Duodenal mucosa (tissue), 2 donors: ENCODE measurements at regions not wholly inside any gene's neighbourhood (a gene's known extent, or its start where the extent isn't known, plus 50 kb on each side); places are given as distances from the start of the nearest gene placed in this dataset.
"Not testable (repeated sequence)": the region's sequence is repeated elsewhere in the genome, so short reads cannot be mapped to it uniquely, and the experiment has no call there.

Source experiments
- H3K27ac ChIP-seq: one replicate; pipeline ENCODE4 v1.7.0; 2013; ENCODE audit warnings: low read depth, low read length
- H3K27me3 ChIP-seq, 2 donors: one replicate each; pipeline ENCODE4 v1.7.0; 2013; ENCODE audit warnings: low read length in 2 of 2, control low read depth in 1 of 2; ENCODE audit not compliant: insufficient read depth in 2 of 2, control insufficient read depth in 1 of 2
- H3K36me3 ChIP-seq, 2 donors: one replicate each; pipeline ENCODE4 v1.7.0; 2013; ENCODE audit warnings: low read length in 2 of 2, control low read depth in 1 of 2; ENCODE audit not compliant: insufficient read depth in 2 of 2, control insufficient read depth in 1 of 2
- H3K4me1 ChIP-seq, 2 donors: one replicate each; pipeline ENCODE4 v1.7.0; 2013; ENCODE audit warnings: low read length in 2 of 2, control low read depth in 1 of 2; ENCODE audit not compliant: insufficient read depth in 2 of 2, control insufficient read depth in 1 of 2
- H3K4me3 ChIP-seq, 2 donors: one replicate each; pipeline ENCODE4 v1.7.0; 2013; ENCODE audit warnings: low read length in 2 of 2, low read depth in 1 of 2
- H3K9ac ChIP-seq, 2 donors: one replicate each; pipeline ENCODE4 v1.7.0; 2013; ENCODE audit warnings: low read length in 2 of 2, low read depth in 1 of 2
- H3K9me3 ChIP-seq, 2 donors: one replicate each; pipeline ENCODE4 v1.7.0; 2013; ENCODE audit warnings: low read length in 2 of 2, control low read depth in 1 of 2; ENCODE audit not compliant: control insufficient read depth in 1 of 2

GRCh38 chr9:73896061-73896460 lies 601.1 kb upstream of the RORB start:
- Histone ChIP-seq H3K4me1 (no peaks in the 10 kb centered on the region), H3K9ac (no peak overlapping the region), H3K4me3 (no peak overlapping the region), H3K27me3 (no peaks in the 10 kb centered on the region), H3K9me3 (no peaks in the 10 kb centered on the region), H3K27ac (no peak overlapping the region), H3K36me3 (no peaks in the 10 kb centered on the region)

GRCh38 chr9:73906671-73907070 lies 590.5 kb upstream of the RORB start:
- no peaks in the 10 kb centered on the region for H3K36me3 ChIP-seq
- no peak overlapping the region for H3K4me3 ChIP-seq

DNA sequence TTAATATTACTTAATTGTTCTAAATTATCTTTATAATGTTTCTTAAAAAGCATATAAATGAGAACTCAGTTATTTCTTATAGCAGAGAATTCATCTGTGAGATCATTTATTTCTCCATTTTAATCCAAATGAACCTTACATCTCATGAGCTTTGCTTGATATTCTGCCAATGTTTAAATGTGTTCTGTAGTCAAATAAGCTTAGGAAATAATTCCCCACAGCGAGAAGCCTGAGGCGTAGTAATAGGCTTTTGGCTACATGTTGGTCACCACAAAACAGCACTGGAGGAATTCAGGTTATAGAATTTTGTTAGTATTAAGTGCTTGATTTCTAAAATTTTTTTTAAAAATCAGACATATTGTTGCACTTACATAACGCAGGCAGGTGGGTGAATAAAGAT lies 585.3 kb upstream of the RORB start:
- H3K36me3 ChIP-seq: no peaks in the 10 kb centered on the region
- no peak overlapping the region for H3K4me3 ChIP-seq
- no peak overlapping the region for H3K9ac ChIP-seq
- H3K27me3 ChIP-seq: no peaks in the 10 kb centered on the region
- H3K4me1 ChIP-seq: no peaks in the 10 kb centered on the region
- no peaks in the 10 kb centered on the region for H3K9me3 ChIP-seq
- no peak overlapping the region for H3K27ac ChIP-seq

More at GRCh38 chr9:73906671-73907070, 590.5 kb upstream of the RORB start:
- Histone ChIP-seq H3K4me1 (no peaks in the 10 kb centered on the region), H3K9ac (no peak overlapping the region), H3K27ac (no peak overlapping the region), H3K27me3 (no peaks in the 10 kb centered on the region), H3K9me3 (no peaks in the 10 kb centered on the region)

- Histone ChIP-seq H3K27ac (no peak overlapping the region), H3K27me3 (no peaks in the 10 kb centered on the region), H3K9ac (no peak overlapping the region), H3K36me3 (no peaks in the 10 kb centered on the region), H3K4me1 (no peaks in the 10 kb centered on the region), H3K4me3 (no peak overlapping the region), H3K9me3 (no peaks in the 10 kb centered on the region)
These were observed 581.0 kb upstream of the RORB start for GRCh38 chr9:73916016-73916673.

- Histone ChIP-seq H3K9me3 (no peaks in the 10 kb centered on the region), H3K27ac (no peak overlapping the region), H3K4me3 (no peak overlapping the region), H3K36me3 (no peaks in the 10 kb centered on the region), H3K4me1 (no peaks in the 10 kb centered on the region), H3K9ac (no peak overlapping the region), H3K27me3 (no peaks in the 10 kb centered on the region)
These were observed 577.4 kb upstream of the RORB start for GRCh38 chr9:73919712-73920111.

DNA sequence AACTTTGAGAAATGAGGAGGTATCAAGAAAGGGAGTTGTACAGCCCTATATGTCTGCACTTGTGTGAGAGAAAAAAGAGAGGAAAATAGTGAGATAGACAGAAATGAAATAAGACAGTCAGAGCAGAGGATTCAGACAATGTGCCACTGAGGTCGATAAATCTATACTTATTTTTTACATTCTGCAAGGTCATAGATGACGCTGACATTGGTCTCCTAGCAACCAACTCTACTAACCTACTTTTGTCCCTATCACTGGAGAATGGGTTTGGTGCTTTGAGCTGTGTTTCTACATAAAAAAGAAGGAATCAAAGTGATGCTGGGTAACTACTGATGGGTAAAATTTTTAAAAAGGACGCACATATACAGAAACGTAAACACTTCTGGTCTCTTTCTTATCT lies 573.3 kb upstream of the RORB start:
- Histone ChIP-seq H3K4me1 (no peaks in the 10 kb centered on the region), H3K9me3 (no peaks in the 10 kb centered on the region), H3K36me3 (no peaks in the 10 kb centered on the region), H3K4me3 (no peak overlapping the region), H3K9ac (no peak overlapping the region), H3K27ac (no peak overlapping the region), H3K27me3 (no peaks in the 10 kb centered on the region)

GRCh38 chr9:73951147-73951546 lies 546.0 kb upstream of the RORB start:
- Histone ChIP-seq H3K36me3 (no peaks in the 10 kb centered on the region), H3K27me3 (no peaks in the 10 kb centered on the region), H3K4me1 (no peaks in the 10 kb centered on the region), H3K4me3 (no peak overlapping the region), H3K9me3 (no peaks in the 10 kb centered on the region), H3K9ac (no peak overlapping the region), H3K27ac (no peak overlapping the region)

GRCh38 chr9:73962792-73963191 lies 534.3 kb upstream of the RORB start:
- Histone ChIP-seq H3K27me3 (no peaks in the 10 kb centered on the region), H3K4me1 (no peaks in the 10 kb centered on the region), H3K4me3 (no peak overlapping the region), H3K9ac (no peak overlapping the region), H3K36me3 (no peaks in the 10 kb centered on the region), H3K27ac (no peak overlapping the region), H3K9me3 (no peaks in the 10 kb centered on the region)

GRCh38 chr9:73969936-73970335 lies 527.2 kb upstream of the RORB start:
- no peaks in the 10 kb centered on the region for H3K36me3 ChIP-seq
- H3K4me3 ChIP-seq: no peak overlapping the region
- H3K9me3 ChIP-seq: peaks cover 0 to 4% of the 10 kb centered on the region in 2 donors
- no peak overlapping the region for H3K27ac ChIP-seq
- no peaks in the 10 kb centered on the region for H3K4me1 ChIP-seq
- no peak overlapping the region for H3K9ac ChIP-seq
- H3K27me3 ChIP-seq: no peaks in the 10 kb centered on the region

- not testable (repeated sequence) for H3K4me1 ChIP-seq, H3K4me3 ChIP-seq, H3K9ac ChIP-seq, H3K27me3 ChIP-seq, H3K9me3 ChIP-seq, H3K27ac ChIP-seq, H3K36me3 ChIP-seq
These were observed 520.7 kb upstream of the RORB start for GRCh38 chr9:73976424-73976823.

GRCh38 chr9:73979894-73980264 lies 517.3 kb upstream of the RORB start:
- Histone ChIP-seq H3K4me1 (no peaks in the 10 kb centered on the region), H3K9ac (no peak overlapping the region), H3K36me3 (no peaks in the 10 kb centered on the region), H3K9me3 (peaks cover 3 to 13% of the 10 kb centered on the region in 2 donors), H3K27me3 (no peaks in the 10 kb centered on the region), H3K4me3 (no peak overlapping the region), H3K27ac (no peak overlapping the region)
